ENCODE measurements at regions not wholly inside any gene's neighbourhood (a gene's known extent, or its start where the extent isn't known, plus 50 kb on each side); places are given as distances from the start of the nearest gene placed in this dataset.
"Not testable (repeated sequence)": the region's sequence is repeated elsewhere in the genome, so short reads cannot be mapped to it uniquely, and the experiment has no call there.

- not testable (repeated sequence) for TF ChIP-seq POLR2AphosphoS5, POLR2A (IDR thresholded peaks at IDR 0.05)
Measured at GRCh38 chr5:45172634-45173033, 363.9 kb downstream of the MRPS30 start.
